MCF 10A (cell line): ENCODE measurements at regions not wholly inside any gene's neighbourhood (a gene's known extent, or its start where the extent isn't known, plus 50 kb on each side); places are given as distances from the start of the nearest gene placed in this dataset.

Source experiments
- BruUV-seq: library from RNA; stranded (reverse); fragments of 400-500 nt; replicated peaks from 2 replicates; lab custom pipeline; 2021; lab: Mats Ljungman, UMichigan
- CTCF ChIA-PET: fragments of 300-600 bp; sonication (Branson Sonifier 250); formaldehyde crosslinking; extraction: SDS; loops from one replicate; lab custom pipeline; 2021; ENCODE audit warnings: antibody characterized with exemption, inconsistent platforms; lab: Yijun Ruan, JAX
- POLR2A ChIA-PET: fragments of 300-600, 350-650 bp; sonication (Branson Sonifier 250); formaldehyde crosslinking; extraction: SDS; loops from one replicate; lab custom pipeline; 2020; ENCODE audit warnings: antibody characterized with exemption, inconsistent platforms; lab: Yijun Ruan, JAX
- DNase-seq: peaks from one replicate; pipeline ENCODE4 v3.0.0-alpha.2; 2018; ENCODE audit not compliant: unreplicated experiment
- H3K27ac Mint-ChIP-seq: one replicate; pipeline ENCODE4 v1.8.0; 2022; ENCODE audit warnings: mild to moderate bottlenecking, low read depth, mixed read lengths; ENCODE audit not compliant: unreplicated experiment
- H3K27me3 Mint-ChIP-seq: one replicate; pipeline ENCODE4 v1.8.0; 2022; ENCODE audit warnings: mixed read lengths; ENCODE audit not compliant: insufficient read depth, unreplicated experiment
- H3K36me3 Mint-ChIP-seq: one replicate; pipeline ENCODE4 v1.8.0; 2022; ENCODE audit warnings: mild to moderate bottlenecking, moderate library complexity, mixed read lengths; ENCODE audit not compliant: insufficient read depth, unreplicated experiment
- H3K4me1 Mint-ChIP-seq: one replicate; pipeline ENCODE4 v1.8.0; 2022; ENCODE audit warnings: mixed read lengths; ENCODE audit not compliant: insufficient read depth, unreplicated experiment
- H3K4me3 Mint-ChIP-seq: one replicate; pipeline ENCODE4 v1.8.0; 2022; ENCODE audit warnings: mild to moderate bottlenecking, moderate library complexity, mixed read lengths; ENCODE audit not compliant: unreplicated experiment
- H3K9me3 Mint-ChIP-seq: one replicate; pipeline ENCODE4 v1.8.0; 2022; ENCODE audit warnings: mixed read lengths; ENCODE audit not compliant: unreplicated experiment
- intact Hi-C: fragments of 100-400 bp; cut with micrococcal nuclease; formaldehyde crosslinking; loops from 2 replicates; pipeline ENCODE4 v1.14.1; 2022
- TF ChIP-seq, protein P1 (sequence below): fragments of 200-600 bp; IDR thresholded peaks from one replicate; pipeline ENCODE4 v1.8.0; 2022; ENCODE audit warnings: antibody characterized with exemption, mild to moderate bottlenecking; ENCODE audit not compliant: unreplicated experiment

DNA sequence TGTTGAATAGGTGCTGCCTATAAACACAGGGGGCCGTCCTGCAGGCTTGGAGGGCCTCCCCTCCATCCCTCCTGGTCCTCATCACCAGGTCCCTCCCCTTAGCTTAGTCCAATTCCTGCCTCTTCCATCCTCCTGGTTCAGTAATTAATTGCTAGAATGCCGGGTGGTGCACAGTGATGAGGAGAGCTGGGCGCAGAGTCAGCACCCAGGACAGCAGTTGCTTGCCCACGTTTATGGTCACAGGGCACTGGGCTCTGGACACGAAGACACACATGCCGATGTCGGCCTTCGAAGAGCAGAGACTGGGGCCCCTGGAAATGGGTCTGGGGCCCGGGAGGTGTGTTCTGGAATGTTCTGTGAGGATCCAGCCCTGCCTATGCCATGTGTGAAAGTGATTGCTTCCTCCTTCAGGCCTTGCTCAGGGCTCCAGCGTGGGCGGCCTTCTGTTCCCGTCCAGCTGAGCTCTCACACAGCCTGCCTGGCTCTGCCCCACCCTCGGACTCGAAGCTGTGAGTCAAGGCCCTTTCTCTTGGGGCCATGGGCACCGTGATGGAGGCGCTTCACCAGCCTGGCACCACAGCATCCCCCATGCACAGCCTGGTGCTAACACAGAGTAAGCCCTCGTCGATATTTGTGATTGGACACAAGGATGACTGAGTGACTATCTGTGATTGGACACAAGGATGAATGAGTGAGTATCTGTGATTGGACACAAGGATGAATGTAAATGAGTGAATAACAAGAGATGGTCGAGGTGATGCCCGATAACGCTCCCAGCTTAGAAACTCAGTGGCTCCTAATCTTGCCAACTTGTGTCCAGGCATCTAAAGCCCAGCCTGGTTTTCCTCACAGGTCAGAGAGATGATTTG is 884.7 kb downstream of the BRD1 start:
- peaks cover 14% of the 10 kb centered on the region for H3K9me3 Mint-ChIP-seq
- H3K27me3 Mint-ChIP-seq: no peaks in the 10 kb centered on the region
- H3K4me1 Mint-ChIP-seq: no peaks in the 10 kb centered on the region
- no peak for DNase-seq
- BruUV-seq: no TSS peak
- no peaks in the 10 kb centered on the region for H3K36me3 Mint-ChIP-seq
- intact Hi-C loops: no loop called here
- TF ChIP-seq, protein P1, sequence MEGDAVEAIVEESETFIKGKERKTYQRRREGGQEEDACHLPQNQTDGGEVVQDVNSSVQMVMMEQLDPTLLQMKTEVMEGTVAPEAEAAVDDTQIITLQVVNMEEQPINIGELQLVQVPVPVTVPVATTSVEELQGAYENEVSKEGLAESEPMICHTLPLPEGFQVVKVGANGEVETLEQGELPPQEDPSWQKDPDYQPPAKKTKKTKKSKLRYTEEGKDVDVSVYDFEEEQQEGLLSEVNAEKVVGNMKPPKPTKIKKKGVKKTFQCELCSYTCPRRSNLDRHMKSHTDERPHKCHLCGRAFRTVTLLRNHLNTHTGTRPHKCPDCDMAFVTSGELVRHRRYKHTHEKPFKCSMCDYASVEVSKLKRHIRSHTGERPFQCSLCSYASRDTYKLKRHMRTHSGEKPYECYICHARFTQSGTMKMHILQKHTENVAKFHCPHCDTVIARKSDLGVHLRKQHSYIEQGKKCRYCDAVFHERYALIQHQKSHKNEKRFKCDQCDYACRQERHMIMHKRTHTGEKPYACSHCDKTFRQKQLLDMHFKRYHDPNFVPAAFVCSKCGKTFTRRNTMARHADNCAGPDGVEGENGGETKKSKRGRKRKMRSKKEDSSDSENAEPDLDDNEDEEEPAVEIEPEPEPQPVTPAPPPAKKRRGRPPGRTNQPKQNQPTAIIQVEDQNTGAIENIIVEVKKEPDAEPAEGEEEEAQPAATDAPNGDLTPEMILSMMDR: no peak
- no peak overlapping the region for H3K4me3 Mint-ChIP-seq
- ChIA-PET CTCF (interaction anchor here (0.6 kb wide), 1 partner anchor 56 kb away, joined by 3 read pairs; no protein-coding TSS in a partner anchor), POLR2A (no interaction called here)
- H3K27ac Mint-ChIP-seq: no peak overlapping the region

DNA sequence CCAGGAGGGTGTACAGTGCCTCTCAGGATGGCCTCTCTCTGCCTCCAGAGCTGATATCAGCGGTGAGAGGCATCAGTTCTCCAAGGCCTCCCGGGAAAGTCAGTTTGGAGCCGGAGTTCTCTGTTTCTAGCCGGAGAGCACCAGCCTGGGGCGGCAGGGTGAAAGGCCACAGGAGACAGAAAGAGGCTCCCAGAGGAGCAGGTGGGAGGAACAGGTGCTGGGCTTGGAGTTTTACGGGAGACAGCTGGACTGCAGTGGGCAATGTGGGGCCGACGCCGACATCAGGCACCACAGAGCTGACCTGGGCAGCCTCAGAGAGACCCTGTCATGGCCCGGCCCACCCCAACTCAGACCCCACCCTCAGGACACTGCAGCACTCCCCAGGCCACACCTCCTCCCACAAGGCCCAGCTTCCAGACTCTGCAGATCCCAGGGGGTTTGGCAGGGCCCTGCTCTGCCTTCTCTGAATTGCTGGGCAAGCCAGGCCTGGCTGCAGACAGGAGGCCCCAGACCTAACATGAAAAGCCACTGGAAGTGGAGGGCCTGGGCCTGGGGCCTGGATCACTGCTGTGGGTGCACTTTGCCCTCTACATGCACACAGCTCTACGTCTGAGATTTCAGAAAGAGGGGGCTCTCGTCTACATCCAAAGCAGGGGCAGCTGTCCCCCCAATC is 885.6 kb downstream of the BRD1 start:
- BruUV-seq: no TSS peak
- POLR2A ChIA-PET: no interaction called here
- Mint-ChIP-seq H3K27me3 (no peaks in the 10 kb centered on the region), H3K4me3 (no peak overlapping the region), H3K4me1 (no peaks in the 10 kb centered on the region), H3K36me3 (no peaks in the 10 kb centered on the region), H3K9me3 (peaks cover 14% of the 10 kb centered on the region), H3K27ac (no peak overlapping the region)
- no peak for DNase-seq
- CTCF ChIA-PET: no interaction called here
- TF ChIP-seq, protein P1: no peak
- intact Hi-C loops: no loop called here

- no peaks in the 10 kb centered on the region for H3K36me3 Mint-ChIP-seq
- peaks cover 14% of the 10 kb centered on the region for H3K9me3 Mint-ChIP-seq
- H3K27ac Mint-ChIP-seq: no peak overlapping the region
- POLR2A ChIA-PET: no interaction called here
- H3K27me3 Mint-ChIP-seq: no peaks in the 10 kb centered on the region
- no peak overlapping the region for H3K4me3 Mint-ChIP-seq
- DNase-seq: no peak
- CTCF ChIA-PET: no interaction called here
- TF ChIP-seq, protein P1: no peak
- intact Hi-C loops: no loop called here
- no TSS peak for BruUV-seq
- H3K4me1 Mint-ChIP-seq: no peaks in the 10 kb centered on the region
These were observed 886.4 kb downstream of the BRD1 start for GRCh38 chr22:48941033-48941902.
